Kidney (tissue), 13 donors: ENCODE measurements at regions not wholly inside any gene's neighbourhood (a gene's known extent, or its start where the extent isn't known, plus 50 kb on each side); places are given as distances from the start of the nearest gene placed in this dataset.

Experiments used
- DNase-seq, 5 donors: peaks; one replicate each; pipeline ENCODE4 v3.0.0-alpha.2; 2013 to 2020
- FAIRE-seq: peaks from 2 replicates; lab custom pipeline; 2012; peaks lifted over from hg19 to GRCh38; lab: Jason Lieb, UNC
- H3K27ac ChIP-seq, 2 donors: one replicate each; pipeline ENCODE4 v1.7.0; 2013; ENCODE audit warnings: low read depth in 2 of 2, low read length in 2 of 2, inconsistent platforms in 1 of 2
- H3K27me3 ChIP-seq: one replicate; pipeline ENCODE4 v1.7.1; 2013; ENCODE audit warnings: low read length, inconsistent platforms; ENCODE audit not compliant: control insufficient read depth, insufficient read depth
- H3K36me3 ChIP-seq, 3 donors: one replicate each; pipeline versions ENCODE4 v1.7.0 to v1.7.1; 2013; ENCODE audit warnings: low read length in 3 of 3, control low read depth in 1 of 3, inconsistent platforms in 1 of 3; ENCODE audit not compliant: insufficient read depth in 3 of 3, control insufficient read depth in 2 of 3
- H3K4me1 ChIP-seq, 3 donors: one replicate each; pipeline versions ENCODE4 v1.7.0 to v1.7.1; 2013; ENCODE audit warnings: low read length in 3 of 3, inconsistent platforms in 1 of 3, low read depth in 1 of 3; ENCODE audit not compliant: control insufficient read depth in 2 of 3, insufficient read depth in 2 of 3
- H3K4me3 ChIP-seq, 3 donors: one replicate each; pipeline versions ENCODE4 v1.7.0 to v1.8.1; 2013; ENCODE audit warnings: low read length in 3 of 3, control low read depth in 1 of 3, inconsistent platforms in 1 of 3
- H3K9ac ChIP-seq, 3 donors: one replicate each; pipeline versions ENCODE4 v1.7.0 to v1.7.1; 2013; ENCODE audit warnings: low read length in 3 of 3, control low read depth in 1 of 3, inconsistent platforms in 1 of 3
- H3K9me3 ChIP-seq, 3 donors: one replicate each; pipeline versions ENCODE4 v1.7.0 to v1.7.1; 2013; ENCODE audit warnings: low read length in 3 of 3, control low read depth in 1 of 3, inconsistent platforms in 1 of 3; ENCODE audit not compliant: control insufficient read depth in 2 of 3, insufficient read depth in 1 of 3
- intact Hi-C: fragments of 100-400 bp; cut with DNase I; formaldehyde crosslinking; loops from one replicate; pipeline ENCODE4 v1.11.1; 2022
- TF ChIP-seq, protein P1 (sequence below): IDR thresholded peaks from 3 replicates; pipeline ENCODE4 v1.5.1; 2012; ENCODE audit warnings: mild to moderate bottlenecking, moderate library complexity, borderline replicate concordance; ENCODE audit not compliant: insufficient read depth; ENCODE audit errors: extremely low read depth
- donor health status: control.
- donor health status: control.
- donor health status: control.
- donor health status: control.
- donor health status: control.
- donor health status: DM: yes; HTN: yes; CAD: no.
- donor health status: Normal renal cell carcinoma (clear cell type).

DNA sequence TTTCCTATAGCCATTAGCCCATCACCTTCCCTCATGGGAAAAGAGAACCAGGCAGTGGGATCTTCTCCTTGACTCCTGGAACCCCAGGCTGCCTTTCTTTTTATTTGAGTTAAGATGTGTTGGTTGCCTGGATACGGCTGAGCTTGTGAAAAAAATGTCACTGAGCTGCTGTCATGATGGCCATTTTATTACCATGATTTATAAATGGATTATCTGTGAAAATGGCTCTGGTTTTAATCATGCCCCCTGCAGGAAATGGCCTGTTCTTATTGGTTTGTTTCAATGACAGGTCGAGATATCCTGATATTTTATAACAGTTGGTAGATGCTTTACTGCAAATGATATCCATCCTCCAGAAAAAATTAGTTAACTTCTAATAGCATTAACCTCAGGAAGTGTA, 640.4 kb downstream of the CDH11 start:
- intact Hi-C loops = no loop called here
- H3K9ac ChIP-seq = no peak overlapping the region
- no peaks in the 10 kb centered on the region for H3K9me3 ChIP-seq
- FAIRE-seq = no peak
- H3K4me3 ChIP-seq = no peak overlapping the region
- TF ChIP-seq, protein P1, sequence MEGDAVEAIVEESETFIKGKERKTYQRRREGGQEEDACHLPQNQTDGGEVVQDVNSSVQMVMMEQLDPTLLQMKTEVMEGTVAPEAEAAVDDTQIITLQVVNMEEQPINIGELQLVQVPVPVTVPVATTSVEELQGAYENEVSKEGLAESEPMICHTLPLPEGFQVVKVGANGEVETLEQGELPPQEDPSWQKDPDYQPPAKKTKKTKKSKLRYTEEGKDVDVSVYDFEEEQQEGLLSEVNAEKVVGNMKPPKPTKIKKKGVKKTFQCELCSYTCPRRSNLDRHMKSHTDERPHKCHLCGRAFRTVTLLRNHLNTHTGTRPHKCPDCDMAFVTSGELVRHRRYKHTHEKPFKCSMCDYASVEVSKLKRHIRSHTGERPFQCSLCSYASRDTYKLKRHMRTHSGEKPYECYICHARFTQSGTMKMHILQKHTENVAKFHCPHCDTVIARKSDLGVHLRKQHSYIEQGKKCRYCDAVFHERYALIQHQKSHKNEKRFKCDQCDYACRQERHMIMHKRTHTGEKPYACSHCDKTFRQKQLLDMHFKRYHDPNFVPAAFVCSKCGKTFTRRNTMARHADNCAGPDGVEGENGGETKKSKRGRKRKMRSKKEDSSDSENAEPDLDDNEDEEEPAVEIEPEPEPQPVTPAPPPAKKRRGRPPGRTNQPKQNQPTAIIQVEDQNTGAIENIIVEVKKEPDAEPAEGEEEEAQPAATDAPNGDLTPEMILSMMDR = no peak
- H3K27ac ChIP-seq = no peak overlapping the region
- peaks cover 0 to 9% (median 0%) of the 10 kb centered on the region in 3 donors for H3K4me1 ChIP-seq
- no peaks in the 10 kb centered on the region for H3K36me3 ChIP-seq
- no peaks in the 10 kb centered on the region for H3K27me3 ChIP-seq
- peak in 2 of 5 donors; percentile 14 to 24 for DNase-seq

DNA sequence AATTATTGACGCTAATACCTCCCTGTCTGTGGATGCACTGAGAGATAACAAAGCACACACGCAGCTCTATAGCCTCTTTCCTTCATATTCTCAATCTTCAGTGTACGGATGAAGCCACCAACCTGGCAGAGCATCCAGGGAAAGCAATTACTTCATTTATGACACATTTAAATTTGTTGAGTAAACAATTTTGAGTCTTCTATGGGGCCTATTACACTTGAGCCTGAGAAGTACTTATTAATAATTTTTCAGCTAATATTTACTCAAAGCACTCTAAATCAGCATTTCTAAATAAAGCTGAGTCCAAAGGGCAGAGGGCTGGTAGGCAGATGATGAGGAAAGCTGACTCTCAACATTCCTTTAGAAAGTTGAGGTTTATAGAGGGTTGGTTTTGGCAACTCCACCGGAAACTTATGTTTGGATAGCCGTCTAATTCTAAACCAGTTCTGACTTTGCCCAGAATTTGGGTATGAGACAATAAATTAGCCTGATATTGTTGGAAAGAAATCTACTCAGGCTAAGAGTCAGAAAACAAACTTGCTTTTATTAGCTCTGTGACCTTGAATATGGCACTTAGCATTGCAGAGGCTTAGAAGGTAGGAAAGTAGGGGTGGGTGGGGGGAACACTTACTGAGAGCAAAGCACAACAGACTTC, 643.5 kb downstream of the CDH11 start:
- H3K4me3 ChIP-seq = peak overlapping the region in 2 of 3 donors; percentile 4 to 23
- DNase-seq (peak in 2 of 5 donors; percentile 25 to 62), FAIRE-seq (peak; percentile 80)
- peaks cover 0 to 9% (median 0%) of the 10 kb centered on the region in 3 donors for H3K4me1 ChIP-seq
- intact Hi-C loops = no loop called here
- H3K27ac ChIP-seq = peak overlapping the region in 1 of 2 donors; percentile 54
- H3K9me3 ChIP-seq = no peaks in the 10 kb centered on the region
- H3K36me3 ChIP-seq = no peaks in the 10 kb centered on the region
- TF ChIP-seq, protein P1 = no peak
- no peaks in the 10 kb centered on the region for H3K27me3 ChIP-seq
- H3K9ac ChIP-seq = no peak overlapping the region

DNA sequence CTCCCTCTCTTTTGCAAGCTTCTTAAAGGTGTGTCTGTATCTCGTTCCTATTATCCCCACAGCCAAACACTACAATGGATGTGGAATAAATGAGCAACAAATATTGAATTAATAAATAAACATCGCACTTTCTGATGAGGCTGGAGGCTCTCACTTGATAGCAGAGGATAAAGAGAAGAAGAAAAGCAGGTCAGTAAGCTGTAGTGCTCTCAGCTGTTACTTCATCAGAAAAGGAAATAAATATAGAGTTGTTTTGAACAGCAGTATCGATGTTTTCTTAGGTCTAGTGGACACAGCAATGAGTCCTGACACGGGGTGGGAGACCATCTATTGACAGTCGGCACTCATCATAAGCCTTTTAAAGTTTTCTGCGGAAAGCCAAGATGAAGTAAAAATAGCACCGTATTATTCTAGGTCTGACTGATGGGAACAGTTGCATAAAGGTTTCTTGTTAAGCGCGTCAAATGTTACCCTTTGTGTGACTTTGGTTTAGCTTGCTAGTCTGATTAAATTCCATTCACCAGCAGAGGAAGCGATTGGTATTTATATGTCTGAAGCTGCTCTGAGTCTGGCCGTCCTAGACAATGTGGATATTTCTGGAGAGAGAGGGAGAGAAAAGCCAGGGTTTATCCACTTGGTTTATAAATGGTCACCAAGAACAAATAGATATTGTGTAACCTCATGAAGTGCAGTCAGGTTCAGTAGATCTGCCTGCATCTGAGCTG, 646.1 kb downstream of the CDH11 start:
- H3K36me3 ChIP-seq = no peaks in the 10 kb centered on the region
- FAIRE-seq = no peak
- TF ChIP-seq, protein P1 = no peak

More for the DNA sequence above, 646.1 kb downstream of the CDH11 start:
- Histone ChIP-seq H3K9ac (no peak overlapping the region), H3K4me3 (no peak overlapping the region), H3K27me3 (no peaks in the 10 kb centered on the region), H3K9me3 (no peaks in the 10 kb centered on the region), H3K27ac (no peak overlapping the region), H3K4me1 (peaks cover 0 to 9% (median 0%) of the 10 kb centered on the region in 3 donors)
- intact Hi-C loops = no loop called here
- DNase-seq = peak in 1 of 5 donors; percentile 10
